MM.1S (cell line): ENCODE measurements at regions not wholly inside any gene's neighbourhood (a gene's known extent, or its start where the extent isn't known, plus 50 kb on each side); places are given as distances from the start of the nearest gene placed in this dataset.

Experiments used
- EZH2 ChIP-seq: fragments of 300-600 bp; sonication (generic); optimal IDR thresholded peaks from 2 replicates; pipeline ENCODE3; 2017; ENCODE audit warnings: low read depth, mild to moderate bottlenecking, antibody characterized with exemption, low read length, mixed read lengths
- TF ChIP-seq, protein P1 (sequence below): fragments of 300-600 bp; sonication (generic); IDR thresholded peaks from 2 replicates; pipeline ENCODE4 v1.5.1; 2016; ENCODE audit warnings: antibody characterized with exemption, low read length, mixed read lengths

DNA sequence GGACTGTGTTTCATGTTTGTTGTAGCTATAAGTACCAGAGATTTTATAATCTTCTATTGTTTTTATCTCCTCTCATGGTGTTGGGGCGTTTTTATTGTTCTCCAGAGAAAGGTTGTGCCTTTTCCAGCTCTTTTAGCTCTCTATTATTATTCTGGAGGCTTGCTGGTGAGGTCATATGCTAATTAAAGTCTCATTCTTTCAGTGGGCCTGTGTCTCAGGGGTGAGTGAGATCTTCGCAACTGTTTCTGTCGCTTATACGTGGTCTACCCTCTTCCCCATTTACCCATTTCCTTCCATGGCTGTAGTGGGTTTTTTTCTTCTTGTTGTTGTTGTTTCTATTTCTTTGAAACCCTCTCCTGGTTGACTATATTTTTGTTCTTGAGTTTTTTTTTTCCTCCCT lies 584.9 kb downstream of the TMEM182 start:
- TF ChIP-seq, protein P1, sequence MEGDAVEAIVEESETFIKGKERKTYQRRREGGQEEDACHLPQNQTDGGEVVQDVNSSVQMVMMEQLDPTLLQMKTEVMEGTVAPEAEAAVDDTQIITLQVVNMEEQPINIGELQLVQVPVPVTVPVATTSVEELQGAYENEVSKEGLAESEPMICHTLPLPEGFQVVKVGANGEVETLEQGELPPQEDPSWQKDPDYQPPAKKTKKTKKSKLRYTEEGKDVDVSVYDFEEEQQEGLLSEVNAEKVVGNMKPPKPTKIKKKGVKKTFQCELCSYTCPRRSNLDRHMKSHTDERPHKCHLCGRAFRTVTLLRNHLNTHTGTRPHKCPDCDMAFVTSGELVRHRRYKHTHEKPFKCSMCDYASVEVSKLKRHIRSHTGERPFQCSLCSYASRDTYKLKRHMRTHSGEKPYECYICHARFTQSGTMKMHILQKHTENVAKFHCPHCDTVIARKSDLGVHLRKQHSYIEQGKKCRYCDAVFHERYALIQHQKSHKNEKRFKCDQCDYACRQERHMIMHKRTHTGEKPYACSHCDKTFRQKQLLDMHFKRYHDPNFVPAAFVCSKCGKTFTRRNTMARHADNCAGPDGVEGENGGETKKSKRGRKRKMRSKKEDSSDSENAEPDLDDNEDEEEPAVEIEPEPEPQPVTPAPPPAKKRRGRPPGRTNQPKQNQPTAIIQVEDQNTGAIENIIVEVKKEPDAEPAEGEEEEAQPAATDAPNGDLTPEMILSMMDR, result no peak
- TF ChIP-seq EZH2, result no peak
